G401.6 (cell line): ENCODE measurements at regions not wholly inside any gene's neighbourhood (a gene's known extent, or its start where the extent isn't known, plus 50 kb on each side); places are given as distances from the start of the nearest gene placed in this dataset.

Experiments used
- FAIRE-seq: peaks from 2 replicates; lab custom pipeline; 2012; peaks lifted over from hg19 to GRCh38; lab: Jason Lieb, UNC

GRCh38 chrX:113726898-113727297, 857.0 kb upstream of the HTR2C start:
- no peak for FAIRE-seq

DNA sequence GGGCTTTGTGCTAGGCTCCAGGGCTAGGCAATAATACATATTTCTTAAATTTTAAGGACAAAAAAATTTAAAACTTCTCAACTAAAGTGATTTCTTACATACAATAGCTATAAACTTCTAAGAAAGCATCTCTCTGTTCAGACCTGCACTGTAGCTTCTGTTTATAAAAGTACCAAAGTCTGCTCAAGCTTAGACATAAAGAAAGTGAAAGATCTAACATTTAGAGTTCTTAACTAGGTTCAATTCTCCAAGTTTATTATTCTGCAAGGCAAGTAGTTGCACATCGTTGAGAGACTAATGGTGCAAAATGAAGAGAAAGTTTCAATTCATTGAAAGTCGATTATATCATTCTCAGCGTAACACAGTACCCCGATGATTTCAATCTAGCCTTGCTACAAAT, 857.4 kb upstream of the HTR2C start:
- no peak for FAIRE-seq

- FAIRE-seq, result no peak
Observed at GRCh38 chrX:113726009-113726408, 857.9 kb upstream of the HTR2C start.

DNA sequence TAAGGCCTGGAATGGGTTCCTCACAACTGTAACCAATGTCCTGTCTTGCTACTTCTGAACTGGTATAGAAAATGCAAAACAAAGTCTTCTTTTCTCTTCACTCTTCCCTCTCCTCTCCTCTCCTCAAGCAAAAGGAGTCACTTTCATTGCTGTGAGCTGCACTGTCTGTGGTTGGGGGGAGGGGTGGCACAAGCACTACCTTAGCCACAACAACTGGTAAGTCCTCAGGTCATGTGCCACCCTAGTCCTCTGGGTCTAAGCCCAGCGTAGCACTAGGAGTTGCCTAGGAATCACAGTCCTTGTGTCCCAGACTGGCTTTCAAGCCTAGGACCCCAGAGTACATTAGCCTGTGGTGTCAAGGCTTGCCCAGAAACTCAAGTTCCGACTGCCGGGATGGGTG, 859.3 kb upstream of the AMOT start:
- FAIRE-seq, result no peak

DNA sequence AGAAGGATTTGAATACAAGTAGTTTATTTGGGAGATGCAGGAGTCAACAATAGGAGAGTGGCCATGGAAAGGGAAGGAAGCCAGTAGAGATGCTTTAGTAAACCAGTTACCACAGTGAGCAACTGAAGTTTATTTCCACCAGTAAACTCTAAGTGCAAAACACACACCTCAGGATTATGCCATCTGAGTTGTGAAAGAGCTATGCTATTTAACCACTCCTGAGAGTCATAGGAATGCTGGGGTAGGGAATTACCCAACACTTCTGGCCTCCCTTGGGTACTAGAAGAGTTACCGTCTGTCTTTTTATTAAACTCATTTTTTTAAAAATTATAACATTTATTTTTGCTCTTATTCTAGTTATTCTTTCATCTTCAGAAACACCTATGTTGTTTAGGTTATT, 834.6 kb upstream of the AMOT start:
- FAIRE-seq, result no peak

- FAIRE-seq, result no peak
Observed at GRCh38 chrX:113651306-113651705, 810.7 kb upstream of the AMOT start.

- no peak for FAIRE-seq
Observed at GRCh38 chrX:113644426-113644825, 803.8 kb upstream of the AMOT start.

DNA sequence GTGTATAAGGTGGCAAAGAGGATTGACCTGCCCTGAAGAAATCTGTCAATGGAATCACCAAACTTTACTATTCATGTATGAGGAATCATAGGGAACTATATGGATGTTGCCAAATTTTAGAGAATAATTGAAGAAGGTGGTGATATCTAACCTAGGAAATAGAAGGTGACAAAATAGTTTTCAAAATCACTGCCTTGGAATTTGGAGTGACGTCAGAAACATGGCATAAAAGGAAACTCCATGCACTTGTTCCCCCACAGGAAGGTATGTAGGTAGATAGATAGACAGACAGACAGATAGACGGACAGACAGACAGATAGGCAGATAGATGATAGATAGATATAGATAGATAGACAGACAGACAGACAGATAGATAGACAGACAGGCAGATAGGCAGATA, 793.9 kb upstream of the AMOT start:
- no peak for FAIRE-seq

GRCh38 chrX:113629326-113629725, 788.7 kb upstream of the AMOT start:
- no peak for FAIRE-seq

DNA sequence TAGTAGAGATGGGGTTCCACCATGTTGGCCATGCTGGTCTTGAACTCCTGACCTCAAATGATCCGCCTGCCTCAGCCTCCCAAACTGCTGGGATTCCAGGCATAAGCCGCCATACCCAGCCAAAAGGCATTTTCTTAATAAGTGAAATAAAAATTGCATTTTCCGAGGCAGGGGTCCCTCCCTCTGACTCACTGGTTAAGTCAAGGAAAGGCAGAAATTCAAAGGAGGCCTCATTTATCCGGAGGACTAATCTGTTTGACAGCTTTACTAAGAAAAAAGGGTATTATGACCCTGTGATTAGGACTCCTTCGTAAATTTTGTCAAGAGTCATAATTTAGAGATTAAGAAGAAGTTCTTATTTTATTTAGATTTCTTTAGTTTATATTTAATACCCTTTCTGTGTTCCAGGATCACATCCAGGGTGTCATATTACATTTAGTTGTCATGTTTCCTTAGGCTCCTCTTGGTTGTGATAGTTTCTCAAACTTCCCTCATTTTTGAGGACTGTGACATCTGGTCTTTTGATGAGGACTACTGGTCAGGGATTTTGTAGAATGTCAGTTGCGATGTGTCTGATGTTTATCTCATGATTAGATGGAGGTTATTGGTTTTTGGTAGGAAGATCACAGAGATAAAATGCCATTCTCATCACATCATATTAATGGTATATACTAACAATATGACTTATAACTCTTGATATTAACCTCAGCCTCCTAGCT, 753.7 kb upstream of the AMOT start:
- no peak for FAIRE-seq

- FAIRE-seq, result no peak
Observed at GRCh38 chrX:113586281-113586898, 745.8 kb upstream of the AMOT start.

DNA sequence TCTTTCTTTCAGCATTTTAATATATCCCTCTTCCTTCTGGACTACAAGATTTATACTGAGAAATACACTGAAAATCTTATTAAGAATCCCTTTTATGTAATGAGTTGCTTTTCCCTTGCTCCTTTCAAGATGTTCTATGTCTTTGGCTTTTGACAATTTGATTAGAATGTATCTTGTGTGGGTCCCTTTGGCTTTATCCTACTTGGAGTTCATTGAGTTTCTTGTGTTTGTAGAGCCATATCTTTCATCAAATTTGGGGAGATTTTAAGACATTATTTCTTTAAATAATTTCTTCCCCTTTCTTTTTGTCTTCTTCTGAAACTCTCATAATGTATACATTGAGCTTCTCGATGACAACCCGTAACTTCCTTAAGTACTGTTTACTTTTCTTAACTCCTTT, 739.9 kb upstream of the AMOT start:
- no peak for FAIRE-seq

- no peak for FAIRE-seq
Observed at GRCh38 chrX:113558576-113558975, 717.9 kb upstream of the AMOT start.

DNA sequence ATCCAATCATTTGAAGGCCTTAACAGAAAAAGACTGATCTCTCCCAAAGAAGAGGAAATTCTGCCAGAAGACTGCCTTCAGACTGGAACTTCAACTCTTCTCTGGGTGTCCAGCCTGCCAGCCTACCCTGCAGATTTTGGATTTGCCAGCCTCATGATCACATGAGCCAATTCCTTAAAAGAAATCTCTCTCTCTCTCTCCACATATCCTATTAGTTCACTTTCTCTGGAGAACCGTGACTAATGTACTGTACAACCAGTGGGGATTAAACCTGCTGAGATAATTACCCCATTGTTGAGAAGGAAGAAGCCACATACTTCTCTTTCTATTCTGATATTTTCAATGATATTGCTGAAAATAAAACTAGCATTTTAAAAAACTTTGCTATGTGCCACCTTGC, 711.3 kb upstream of the AMOT start:
- FAIRE-seq, result no peak

GRCh38 chrX:113548308-113549015, 707.8 kb upstream of the AMOT start:
- FAIRE-seq, result no peak

GRCh38 chrX:113545040-113545439, 704.4 kb upstream of the AMOT start:
- FAIRE-seq, result no peak

DNA sequence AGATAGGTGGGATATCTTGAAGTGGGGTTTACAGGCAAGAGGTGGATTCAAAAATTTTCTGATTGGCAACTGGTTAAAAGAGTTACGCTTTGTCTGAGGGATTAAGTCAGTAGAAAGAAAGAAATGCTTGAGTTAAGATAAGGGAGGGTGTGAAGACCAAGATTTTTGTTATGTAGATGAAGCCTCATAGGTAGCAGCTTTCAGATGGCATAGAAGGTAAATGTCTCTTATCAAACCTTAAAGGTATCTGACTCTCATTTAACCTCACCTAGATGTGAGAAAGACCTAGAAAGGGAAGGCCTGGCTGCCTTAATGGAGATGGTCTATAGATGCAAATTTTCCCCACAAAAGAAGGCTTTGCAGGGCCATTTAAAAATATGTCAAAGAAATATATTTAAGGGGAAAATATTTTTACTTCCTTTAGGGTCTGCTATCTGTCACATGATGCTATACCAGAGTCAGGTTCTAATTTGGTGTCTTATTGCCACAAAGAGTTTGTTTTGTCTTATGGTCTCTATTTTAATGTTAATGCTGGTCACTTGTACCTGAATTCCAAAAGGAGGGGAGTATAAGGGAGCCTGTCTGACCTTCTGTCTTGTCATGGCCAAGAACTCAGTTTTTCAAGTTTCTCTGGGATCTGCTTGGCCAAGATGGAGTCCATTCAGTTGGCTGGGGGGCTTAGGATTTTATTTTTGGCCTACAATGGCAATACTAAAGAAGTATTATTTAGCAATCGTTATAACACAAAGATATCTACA, 699.1 kb upstream of the AMOT start:
- FAIRE-seq, result no peak

GRCh38 chrX:113529426-113530013, 688.9 kb upstream of the AMOT start:
- no peak for FAIRE-seq

DNA sequence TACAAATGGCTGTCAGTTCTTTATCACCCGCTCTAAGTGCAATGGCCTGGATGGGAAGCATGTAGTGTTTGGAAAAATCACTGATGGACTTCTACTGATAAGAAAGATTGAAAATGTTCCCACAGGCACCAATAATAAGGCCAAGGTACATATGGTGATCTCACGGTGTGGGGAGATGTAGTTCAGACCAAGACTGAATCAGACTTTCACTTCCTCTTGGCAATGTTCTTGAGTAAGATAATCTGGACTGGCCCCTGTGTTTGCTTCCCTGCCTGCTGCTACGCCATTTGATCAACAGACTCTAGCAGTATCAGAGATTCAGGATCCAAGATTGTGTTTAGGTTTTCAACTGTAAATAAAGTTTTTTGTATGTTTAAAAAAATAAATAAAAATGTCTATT, 682.2 kb upstream of the AMOT start:
- no peak for FAIRE-seq

- no peak for FAIRE-seq
Observed at GRCh38 chrX:113514906-113515305, 674.3 kb upstream of the AMOT start.

- no peak for FAIRE-seq
Observed at GRCh38 chrX:113512700-113513395, 672.2 kb upstream of the AMOT start.

GRCh38 chrX:113510586-113510985, 670.0 kb upstream of the AMOT start:
- FAIRE-seq, result no peak
